ENCODE measurements at regions not wholly inside any gene's neighbourhood (a gene's known extent, or its start where the extent isn't known, plus 50 kb on each side); places are given as distances from the start of the nearest gene placed in this dataset.
"Not testable (repeated sequence)": the region's sequence is repeated elsewhere in the genome, so short reads cannot be mapped to it uniquely, and the experiment has no call there.

DNA sequence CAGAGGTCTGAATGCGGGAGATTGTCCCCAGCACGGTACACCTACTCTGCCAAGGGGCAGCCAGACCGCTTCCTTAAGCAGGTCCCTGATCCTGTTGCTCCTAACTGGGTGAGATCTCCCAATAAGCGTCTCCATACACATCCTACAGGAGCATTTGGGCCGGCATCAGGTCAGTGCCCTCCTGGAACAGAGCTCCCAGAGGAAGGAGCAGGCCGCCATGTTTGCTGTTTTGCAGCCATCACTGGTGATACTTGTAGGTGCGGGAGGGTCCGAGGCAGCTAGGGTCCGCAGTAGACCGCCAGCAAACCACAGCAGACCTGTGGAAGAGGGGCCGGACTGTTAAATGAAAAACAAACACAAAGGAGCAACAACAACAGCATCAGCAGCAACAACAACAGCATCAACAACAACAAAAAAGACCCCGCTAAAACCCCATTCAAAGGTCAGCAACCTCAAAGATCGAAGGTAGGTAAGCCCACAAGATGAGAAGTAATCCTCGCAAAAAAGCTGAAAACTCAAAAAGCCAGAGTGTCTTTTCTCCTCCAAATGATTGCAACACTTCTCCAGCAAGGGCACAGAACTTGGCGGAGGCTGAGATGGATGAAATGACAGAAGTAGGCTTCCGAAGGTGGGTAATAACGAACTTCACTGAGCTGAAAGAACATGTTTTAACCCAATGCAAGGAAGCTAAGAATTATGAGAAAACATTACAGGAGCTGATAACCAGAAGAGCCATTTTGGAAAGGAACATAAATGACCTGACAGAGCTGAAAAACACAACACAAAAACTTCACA, 79.0 kb upstream of the CDH7 start:
- DNase-seq: no peak

DNA sequence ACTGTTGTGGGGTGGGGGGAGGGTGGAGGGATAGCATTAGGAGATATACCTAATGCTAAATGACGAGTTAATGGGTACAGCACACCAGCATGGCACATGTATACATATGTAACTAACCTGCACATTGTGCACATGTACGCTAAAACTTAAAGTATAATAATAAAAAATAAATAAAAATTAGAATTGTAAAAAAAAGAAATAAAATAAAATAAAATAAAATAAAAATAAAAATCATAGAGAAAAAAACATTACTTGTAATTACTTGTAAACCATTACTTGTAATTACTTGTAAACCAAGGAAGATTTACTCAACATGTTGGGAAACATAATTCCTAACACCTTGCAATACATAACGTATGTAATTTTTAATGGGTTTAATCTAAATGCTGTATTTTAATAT, 80.7 kb upstream of the CDH7 start:
- DNase-seq: not testable (repeated sequence)

DNA sequence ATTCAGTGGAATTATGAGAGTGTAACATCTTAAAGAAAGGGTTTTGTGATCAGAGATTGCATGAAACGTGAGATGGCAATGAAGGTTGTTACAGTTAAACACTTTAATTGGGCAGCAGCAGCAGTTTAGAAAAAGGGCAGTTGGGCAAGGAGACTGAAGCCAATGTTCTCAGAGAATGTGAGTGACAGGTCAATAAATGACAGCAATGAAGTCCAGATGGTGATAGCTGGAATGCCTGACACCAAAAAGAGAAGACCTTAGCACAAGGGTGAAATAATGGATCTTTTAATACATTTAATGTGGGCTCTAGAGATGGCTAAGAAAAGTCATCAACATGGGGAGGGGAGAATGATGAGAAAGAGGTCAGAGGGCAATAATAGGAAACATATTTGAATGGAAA, 89.4 kb upstream of the CDH7 start:
- DNase-seq: no peak

DNA sequence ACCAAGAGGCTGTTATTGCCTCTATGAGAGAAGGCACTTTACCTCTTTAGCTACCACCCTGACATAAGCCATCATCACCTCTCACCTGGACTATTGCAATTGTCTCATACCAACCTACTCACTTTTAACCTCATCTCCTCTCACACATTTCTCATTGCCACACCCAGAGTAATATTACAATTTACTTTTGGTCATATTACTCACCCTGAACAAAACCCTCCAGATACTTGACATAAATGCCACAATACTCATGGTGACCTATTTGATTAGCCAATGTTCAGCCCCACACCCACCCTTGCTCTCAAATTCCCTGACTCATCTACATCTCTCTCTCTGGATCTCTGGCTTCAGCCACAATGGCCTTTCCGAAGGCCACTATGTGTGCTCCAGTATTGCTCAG, 90.9 kb upstream of the CDH7 start:
- no peak for DNase-seq

DNA sequence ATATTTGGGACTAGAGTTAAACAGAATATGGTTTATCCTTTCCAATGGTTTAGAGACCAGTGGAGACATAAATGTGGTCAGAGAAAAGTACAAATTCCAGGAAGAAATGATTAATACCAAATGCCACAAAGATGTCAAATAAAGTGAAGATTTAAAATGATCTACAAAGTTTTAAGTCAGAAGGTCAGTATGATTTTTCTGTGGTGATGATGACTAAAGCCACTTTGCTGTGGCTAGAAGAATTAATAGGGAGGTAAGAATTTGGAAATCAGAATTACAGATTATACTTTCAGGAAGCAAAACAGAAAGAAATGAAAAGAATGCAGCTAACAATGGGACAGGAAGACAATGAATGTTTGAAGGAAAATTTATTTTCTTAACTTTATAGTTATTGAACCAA, 91.5 kb upstream of the CDH7 start:
- no peak for DNase-seq

DNA sequence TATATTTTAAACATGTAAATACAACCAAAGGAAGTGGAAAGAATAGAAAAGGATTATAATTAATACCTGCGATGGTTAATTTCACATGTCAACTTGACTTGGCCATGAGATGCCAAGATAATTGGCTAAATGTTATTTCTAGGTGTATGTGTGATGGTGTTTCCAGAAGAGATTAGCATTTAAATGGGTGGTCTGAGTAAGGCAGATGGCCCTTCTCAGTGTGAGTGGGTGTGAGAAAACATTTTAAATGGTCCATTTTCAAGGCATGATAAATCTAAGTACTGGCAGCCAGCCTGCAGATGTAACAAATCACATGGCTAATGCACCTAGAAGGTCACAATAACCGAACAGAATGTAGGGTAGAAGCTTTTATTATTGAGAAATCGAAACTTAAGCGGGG, 99.6 kb upstream of the CDH7 start:
- DNase-seq: no peak

DNA sequence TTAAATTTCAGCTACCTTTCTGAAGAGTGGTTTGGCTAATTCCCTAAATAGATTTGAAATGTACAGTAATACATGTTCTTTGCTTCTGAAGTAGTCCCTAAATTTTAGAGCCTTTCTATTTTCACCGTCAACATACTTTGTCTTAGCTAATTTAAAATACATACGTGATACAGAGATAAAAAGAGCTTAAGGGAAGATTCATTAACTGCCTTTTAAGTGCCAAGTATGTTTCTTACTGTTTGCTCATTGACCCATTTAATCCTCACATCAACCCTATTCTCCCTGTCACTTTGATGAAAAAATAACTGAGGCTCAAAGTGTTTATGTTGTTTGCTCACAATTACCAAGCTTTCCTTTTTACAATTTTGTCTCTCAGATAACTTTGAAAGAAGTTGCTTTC, 118.6 kb upstream of the CDH7 start:
- DNase-seq: no peak

DNA sequence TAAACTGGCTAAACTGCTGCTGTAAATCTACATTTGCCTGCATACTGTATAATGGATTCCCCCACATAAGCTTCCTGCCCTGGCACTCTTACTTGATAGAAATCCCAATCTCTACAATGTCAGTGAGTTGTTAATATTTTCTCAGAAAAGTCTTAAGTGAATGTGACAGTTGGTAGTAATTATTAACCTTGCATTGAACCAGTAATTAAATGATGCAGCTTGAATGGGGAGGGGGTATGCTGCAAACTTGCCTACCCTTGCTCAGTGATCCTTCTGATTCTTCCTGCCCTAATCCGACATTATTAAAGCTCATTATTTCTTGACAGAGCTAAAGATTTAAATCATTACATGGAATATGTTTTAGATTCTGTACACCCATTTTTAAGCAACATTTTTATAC, 119.0 kb upstream of the CDH7 start:
- DNase-seq: no peak

DNA sequence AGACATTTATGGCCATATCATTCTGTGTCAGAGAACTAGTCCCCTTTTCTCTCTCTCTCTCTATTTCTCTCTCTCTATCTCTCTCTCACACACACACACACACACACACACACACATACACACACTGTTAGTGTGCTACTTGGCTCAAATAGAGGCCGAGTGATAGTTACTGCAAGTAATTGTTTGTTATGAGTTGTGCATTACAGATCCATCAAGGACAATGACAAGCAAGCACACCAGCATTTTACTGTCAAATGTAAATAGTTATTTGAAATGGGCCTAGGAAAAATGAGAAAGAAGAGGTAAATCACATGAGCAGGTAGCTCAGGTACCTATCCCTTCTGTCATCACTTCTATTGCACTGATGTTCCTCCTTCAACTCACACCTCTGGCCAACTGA, 122.4 kb upstream of the CDH7 start:
- no peak for DNase-seq

DNA sequence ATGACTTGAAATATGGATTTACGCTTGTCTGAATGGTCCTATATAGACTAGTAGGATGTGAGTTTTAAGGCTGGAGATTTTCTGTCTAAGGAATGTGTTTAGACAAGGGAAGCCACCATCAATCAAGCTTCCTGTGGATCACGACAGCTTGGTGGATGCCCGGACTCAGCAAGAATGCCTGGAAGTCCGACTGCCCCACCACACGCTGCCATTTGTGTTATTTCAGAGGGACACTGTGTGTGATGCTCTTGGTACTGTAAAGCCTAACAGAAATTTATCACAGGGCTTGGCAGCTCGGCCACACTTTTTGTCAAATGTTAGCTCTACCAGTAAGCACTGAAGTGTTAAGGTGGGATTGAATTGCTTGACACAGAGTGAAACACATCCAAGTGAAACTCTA, 127.1 kb upstream of the CDH7 start:
- no peak for DNase-seq

DNA sequence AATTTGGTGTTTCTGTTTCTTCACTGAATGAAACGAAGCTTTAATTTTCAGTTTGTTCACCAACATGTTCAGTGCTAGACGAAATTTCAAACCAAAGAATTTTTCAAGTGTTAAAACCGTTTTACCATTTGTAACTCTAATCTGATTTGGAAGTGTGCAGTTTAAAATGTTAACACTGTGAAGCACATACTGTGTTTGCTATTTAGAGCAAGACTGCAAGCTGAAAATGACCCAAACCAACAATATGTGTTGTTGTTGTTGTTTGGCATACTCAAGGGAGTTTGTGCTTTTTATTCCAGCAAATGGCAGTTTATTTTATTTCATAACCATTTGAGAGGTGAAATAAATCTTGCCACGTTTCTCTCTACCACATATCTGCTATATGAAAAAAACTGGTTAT, 128.4 kb upstream of the CDH7 start:
- DNase-seq: no peak

DNA sequence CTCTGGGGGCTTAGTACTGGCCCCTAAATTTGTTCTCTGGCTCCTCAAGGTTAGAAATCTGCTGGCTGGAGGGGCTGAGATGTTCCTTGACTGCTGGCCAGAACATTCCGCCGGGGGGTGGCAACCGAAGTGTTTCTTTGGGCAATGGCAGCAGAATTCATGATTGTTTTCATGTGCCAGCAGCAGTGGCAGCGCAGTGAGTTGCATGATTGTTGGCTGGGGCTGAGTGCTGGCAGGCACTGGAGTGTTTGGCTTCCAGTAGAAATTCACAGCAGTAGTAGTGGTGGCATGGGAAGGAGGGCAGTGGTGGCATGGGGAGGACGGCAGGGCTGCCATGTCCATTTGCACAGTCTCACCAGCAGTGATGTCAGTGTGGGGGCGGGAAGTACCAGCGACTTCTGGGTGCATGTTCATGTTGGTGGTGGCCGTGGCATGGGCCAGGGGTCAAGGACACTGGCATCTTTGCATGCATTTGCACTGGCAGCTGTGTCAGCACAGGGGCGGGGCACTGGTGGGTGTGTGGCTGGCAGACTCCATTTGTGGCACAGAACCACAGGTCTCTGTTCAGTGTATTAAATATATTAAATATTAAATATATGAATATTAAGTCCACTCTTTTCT, 130.6 kb upstream of the CDH7 start:
- DNase-seq: no peak

DNA sequence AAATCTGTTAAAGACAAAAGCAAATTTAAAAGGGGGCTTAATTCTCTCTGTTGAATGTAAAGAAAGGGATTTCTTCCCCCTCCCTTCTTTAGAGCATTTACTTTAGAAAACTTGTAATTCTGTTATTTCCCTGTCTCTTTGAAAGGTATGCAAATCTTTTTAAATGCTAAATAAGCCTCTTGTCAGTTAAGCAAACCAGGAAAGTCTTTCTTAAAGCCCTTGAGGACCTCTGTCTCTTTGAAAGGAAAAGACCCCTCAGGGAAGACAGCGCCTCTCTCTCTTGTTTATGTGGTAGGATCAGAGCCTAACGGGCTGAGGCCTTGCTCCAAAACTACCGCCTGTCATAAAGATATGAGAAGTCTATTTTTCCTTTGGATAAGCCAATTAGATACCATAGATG, 139.9 kb upstream of the CDH7 start:
- DNase-seq: no peak

DNA sequence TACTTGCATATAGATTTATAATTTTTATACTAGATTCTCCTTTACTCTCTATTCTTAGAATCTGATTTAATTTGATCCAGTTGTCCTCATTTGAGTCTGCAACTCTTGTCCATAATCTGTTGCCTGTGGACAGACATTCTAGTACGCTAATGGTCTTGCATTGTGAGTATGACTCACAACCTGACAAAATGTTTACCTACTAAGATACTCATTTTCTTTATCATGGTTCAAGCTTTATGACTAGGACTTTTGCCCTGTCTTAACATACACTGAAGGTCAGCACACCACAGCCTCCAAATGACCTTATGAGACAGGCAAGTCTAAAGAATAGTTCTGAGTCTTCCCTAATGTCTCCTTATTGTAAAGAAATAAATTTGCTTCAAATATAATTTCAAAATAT, 142.3 kb upstream of the CDH7 start:
- DNase-seq: no peak

DNA sequence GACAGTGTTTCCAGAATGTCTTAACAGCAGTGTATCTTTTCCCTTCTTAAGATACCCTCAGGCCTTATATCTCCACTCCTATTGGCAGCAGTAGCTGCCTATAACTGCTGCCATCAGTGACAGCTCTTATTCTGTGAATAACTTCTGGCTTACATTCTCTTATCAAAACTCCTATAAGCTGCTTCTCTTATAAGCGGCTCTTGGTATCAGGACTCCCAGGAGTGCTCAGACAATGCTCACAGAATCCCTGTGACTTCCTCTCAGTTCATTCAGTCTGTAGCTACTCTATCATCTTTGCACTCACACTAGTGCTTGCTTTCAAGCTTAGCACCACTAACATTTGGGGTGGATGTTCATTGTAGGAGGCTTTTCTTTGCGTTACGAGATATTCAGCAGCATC, 143.7 kb upstream of the CDH7 start:
- no peak for DNase-seq

DNA sequence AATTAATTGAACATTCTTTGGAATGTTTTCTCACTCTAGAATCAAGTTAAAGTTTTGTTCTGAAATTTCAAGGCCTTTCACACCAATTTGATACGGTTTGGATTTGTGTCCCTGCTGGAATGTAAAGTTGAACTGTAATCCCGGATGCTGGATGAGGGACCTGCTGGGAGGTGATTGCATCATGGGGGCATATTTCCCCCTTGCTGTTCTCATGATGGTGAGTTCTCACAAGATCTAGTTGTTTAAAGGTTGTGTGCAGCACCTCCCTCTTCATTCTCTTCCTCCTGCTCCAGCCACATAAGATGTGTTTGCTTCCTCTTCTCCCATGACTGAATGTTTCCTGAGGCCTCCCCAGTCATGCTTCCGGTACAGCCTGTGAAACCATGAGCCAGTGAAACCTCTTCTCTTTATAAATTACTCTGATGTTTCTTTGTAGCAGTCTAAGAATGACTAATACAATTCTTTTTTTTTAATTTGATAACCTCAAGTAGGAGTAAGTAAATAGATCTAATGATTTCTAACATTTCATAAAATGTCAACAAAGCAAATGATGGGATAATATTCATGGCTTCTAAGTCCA, 144.2 kb upstream of the CDH7 start:
- no peak for DNase-seq

DNA sequence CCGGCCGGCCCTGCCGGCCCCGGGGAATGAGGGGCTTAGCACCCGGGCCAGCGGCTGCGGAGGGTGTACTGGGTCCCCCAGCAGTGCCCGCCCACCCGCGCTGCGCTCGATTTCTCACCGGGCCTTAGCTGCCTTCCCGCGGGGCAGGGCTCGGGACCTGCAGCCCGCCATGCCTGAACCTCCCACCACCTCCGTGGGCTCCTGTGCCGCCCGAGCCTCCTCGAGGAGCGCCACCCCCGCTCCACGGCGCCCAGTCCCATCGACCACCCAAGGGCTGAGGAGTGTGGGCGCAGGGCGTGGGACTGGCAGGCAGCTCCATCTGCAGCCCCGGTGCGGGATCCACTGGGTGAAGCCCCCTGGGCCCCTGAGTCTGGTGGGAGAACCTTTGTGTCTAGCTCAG, 145.5 kb upstream of the CDH7 start:
- not testable (repeated sequence) for DNase-seq

DNA sequence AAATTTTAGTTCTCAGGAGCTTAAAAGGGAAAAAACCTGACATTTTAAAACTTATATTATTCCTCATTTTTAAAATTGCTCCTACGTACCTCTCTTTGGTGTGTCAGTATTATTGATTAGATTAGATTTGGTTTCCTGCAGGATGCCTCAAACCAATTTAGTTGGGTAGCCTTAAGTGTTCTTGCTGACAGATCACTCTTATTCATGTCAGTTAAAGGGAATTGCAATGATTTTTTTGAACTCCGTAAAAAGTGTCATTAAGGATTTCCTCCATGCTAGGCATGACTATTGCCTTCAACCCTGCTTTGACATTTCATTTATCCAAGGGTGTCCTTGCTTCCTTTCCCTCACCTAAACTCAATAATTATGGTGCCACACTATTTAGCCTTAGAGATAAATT, 149.0 kb upstream of the CDH7 start:
- no peak for DNase-seq

DNA sequence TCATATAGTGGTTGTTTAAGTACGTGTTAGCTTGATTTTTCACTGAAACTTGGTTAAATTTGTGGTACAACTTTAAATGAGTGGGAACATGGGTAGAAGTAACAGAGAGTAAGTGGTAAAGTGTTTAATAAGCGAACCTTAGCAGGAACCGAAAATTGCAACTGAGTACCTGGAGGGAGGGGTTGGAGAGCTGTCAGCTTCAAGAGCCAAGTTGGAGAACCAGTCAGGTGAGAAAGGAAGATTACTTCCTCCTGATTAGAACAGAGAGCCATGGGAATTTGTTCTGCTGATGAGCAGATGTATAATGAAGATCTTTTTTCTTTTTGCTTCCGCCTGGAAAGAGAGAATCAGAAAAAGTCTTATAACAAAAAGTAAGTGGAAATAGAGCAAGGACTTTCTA, 158.4 kb upstream of the CDH7 start:
- DNase-seq: no peak

DNA sequence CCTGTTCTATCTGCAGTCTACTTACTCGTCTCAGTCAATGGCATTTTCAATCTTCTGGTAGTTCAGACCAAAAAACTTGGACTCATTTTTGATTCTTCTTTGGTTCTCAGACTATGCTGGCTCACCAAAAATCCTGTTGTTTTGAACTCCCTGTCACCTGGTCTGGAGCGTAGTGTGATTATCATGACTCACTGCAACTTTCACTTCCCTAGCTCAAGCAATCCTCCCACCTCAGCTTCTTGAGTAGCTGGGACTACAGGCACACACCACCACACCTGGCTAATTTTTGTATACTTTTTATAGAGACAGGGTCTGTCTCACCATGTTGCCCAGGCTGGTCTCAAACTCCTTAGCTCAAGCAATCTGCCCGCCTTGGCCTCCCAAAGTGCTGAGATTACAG, 163.3 kb upstream of the CDH7 start:
- DNase-seq: no peak

DNA sequence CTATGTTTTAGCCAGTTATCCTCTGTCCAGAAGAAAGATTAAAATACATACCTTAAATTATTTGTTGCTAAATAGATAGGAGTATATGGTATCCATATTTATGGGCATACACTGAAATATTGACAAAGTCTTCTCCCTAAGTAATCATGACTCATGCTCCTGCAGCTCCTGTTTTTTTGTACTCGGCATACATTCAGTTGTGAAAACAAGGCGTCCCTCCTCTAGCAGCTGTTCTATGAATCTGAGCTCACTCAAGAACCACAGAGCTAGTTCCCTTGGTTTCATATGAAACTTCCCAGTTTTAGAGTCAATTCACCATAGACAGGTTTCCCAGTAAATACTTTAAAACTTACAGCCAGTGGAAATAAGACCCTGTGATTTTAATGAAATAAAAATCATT, 168.7 kb upstream of the CDH7 start:
- not testable (repeated sequence) for DNase-seq

DNA sequence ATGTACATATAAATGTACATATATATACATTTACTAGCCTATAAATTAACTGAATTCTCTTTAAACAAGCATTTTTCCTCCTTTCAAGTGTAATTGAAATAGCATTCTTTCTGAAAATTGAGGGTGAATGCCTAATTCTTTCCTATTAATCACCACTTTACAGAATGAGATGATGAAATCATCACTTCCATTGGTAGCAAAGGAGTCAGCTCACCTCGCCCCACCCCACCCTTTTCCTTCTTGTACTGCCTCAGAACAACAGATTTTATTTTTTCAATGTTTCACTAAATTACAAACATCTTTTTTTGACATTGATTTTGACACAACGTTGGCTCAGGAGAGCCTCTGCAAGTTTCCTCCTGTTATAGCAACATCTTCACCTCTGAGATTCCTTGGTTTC, 181.9 kb upstream of the CDH7 start:
- no peak for DNase-seq

DNA sequence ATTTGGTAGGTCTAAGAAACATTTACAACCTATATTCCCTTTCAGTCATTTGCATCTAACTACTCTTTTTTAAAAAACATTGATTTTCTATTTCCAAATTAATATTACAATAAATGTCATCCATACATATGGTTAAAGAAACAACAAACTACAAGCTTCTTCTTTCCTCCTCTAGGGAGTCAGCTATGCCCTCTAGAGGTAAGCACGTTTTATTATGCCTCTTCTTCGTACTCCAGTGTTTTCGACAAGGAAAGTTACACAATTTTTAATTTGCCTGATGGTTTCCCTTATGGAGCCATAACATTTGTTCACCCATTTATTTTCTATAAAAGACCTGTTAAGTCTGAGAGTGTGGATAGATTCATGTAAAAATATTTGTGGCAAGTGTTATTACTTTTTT, 183.4 kb upstream of the CDH7 start:
- DNase-seq: no peak

DNA sequence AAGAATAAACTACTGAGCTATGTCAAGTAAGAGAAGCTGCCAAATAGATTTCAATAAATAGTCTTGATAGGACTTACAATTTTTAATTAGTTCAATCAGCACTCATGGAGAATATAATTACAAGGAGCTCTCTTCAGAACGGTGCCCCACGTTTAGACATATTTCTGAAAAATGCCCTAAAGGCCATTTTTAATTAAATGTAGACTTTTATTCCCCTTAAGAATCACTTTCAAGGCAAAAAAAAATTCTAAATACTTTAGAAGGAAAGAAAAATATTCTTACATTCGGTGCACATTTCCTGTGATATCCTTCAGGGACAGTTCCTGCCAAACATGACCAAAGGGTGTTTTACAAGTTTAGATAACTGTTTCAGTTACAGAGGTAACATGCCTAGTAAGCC, 202.5 kb upstream of the CDH7 start:
- DNase-seq: no peak

DNA sequence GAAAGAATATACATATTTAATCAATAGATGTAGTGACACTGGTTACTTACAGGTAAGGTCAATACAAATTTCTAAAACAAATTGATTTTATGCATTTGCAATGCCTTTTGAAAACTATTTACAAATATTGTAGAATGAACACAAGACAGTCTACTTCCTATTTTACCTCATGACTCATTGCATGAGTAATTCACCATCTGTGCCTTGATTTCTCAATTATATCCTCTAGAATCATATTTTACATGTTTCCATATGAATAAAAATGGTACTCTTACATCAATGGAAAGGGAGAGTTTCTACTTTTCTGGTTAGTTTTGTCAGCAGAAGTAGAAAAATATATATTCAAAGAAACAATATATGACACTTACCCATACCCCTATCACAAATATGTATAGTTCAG, 203.8 kb upstream of the CDH7 start:
- no peak for DNase-seq
